SK-N-MC (cell line): ENCODE measurements at regions not wholly inside any gene's neighbourhood (a gene's known extent, or its start where the extent isn't known, plus 50 kb on each side); places are given as distances from the start of the nearest gene placed in this dataset.

Experiments
- EZH2 ChIP-seq: fragments of 200-600 bp; sonication (generic); IDR thresholded peaks from one replicate; pipeline ENCODE4 v1.6.1; 2017; ENCODE audit warnings: antibody characterized with exemption
- FOXP2 ChIP-seq: optimal IDR thresholded peaks from 2 replicates; pipeline ENCODE3; 2011; ENCODE audit warnings: mild to moderate bottlenecking, moderate library complexity; ENCODE audit not compliant: insufficient read depth; ENCODE audit errors: extremely low read length, control extremely low read depth
- POLR2AphosphoS5 ChIP-seq: IDR thresholded peaks from 2 replicates; pipeline ENCODE4 v1.6.1; 2012; ENCODE audit warnings: mild to moderate bottlenecking, low read depth, low read length, borderline replicate concordance

GRCh38 chr2:66730441-66730840 lies 295.5 kb downstream of the MEIS1 start:
- TF ChIP-seq FOXP2 (no peak), EZH2 (no peak), POLR2AphosphoS5 (no peak)
